Forelimb muscle (tissue), 1 donor: ENCODE measurements at regions not wholly inside any gene's neighbourhood (a gene's known extent, or its start where the extent isn't known, plus 50 kb on each side); places are given as distances from the start of the nearest gene placed in this dataset.

Experiments used
- DNase-seq: peaks from one replicate; pipeline ENCODE4 v3.0.0-alpha.2; 2013; ENCODE audit warnings: low read depth

GRCh38 chr5:10876006-10876744, 115.1 kb upstream of the DAP start:
- DNase-seq: no peak

GRCh38 chr5:10875201-10875768, 114.3 kb upstream of the DAP start:
- DNase-seq: no peak

GRCh38 chr5:10874541-10874940, 113.5 kb upstream of the DAP start:
- DNase-seq: no peak

DNA sequence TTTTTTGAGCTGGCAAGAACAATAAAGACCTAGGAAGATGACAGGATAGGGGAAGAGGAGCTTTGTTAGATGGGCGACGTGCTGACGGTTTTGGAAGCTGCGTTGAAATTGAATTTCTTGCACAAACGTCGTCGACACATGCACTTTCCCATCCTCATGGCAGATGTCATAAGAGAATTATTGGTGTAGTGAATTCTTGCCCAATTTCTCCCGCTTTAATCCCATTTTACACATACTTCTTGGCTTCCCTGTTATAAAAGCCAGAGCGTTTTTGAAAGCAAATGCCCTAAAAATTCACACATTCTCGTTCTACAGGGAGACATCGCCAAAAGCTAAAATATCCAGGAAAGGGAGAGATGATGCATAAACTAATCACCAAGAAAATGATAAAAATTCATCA, 109.8 kb upstream of the DAP start:
- DNase-seq: no peak

DNA sequence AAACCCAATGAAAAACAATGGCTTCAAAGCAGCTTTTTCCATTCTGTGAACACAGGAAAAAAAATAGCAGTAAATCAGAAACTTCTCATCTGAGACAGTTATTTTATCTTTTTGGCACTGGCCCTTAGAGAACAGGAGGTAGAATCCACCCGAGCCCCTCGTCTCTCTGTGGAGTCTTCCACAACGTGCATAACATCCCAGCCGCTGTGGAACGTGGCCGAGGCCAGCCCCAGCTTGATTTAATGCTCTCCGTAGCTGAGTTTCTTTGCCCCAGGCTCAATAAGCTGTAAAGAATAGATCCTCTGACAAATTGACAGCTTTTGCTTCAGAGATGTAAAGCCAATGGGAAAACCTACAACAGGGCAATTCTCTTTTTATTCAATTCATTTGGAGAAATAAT, 107.9 kb upstream of the DAP start:
- DNase-seq: no peak

GRCh38 chr5:10867389-10868303, 106.6 kb upstream of the DAP start:
- no peak for DNase-seq

- DNase-seq: no peak
Observed at GRCh38 chr5:10866913-10867312, 105.9 kb upstream of the DAP start.

DNA sequence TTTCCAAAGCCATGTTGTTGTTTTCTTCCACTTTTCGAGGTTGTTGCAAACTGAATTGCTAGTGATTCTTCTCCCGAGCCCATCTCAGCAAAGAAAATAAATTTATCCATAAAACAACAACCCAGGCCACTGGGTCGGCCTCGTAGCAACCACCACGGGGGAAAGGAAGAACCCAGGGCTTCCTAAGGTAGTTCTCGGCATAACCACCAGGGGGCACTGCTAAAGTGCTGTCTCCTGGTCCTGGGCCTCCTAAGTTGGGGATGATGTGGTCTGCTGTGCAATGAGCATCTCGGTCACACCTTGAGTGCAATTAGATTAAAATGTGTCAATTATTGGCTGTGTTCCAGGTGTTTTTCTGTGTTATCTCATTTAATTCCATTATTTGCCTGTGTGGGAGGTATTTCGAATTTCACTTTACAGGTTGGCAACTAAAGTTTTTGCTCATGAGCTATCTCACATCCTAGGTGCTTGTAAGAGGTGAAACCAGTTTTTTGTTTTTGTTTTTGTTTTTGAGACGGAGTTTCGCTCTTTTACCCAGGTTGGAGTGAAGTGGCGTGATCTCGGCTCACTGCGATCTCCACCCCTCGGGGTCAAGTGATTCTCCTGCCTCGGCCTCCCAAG, 102.8 kb upstream of the DAP start:
- DNase-seq: no peak

DNA sequence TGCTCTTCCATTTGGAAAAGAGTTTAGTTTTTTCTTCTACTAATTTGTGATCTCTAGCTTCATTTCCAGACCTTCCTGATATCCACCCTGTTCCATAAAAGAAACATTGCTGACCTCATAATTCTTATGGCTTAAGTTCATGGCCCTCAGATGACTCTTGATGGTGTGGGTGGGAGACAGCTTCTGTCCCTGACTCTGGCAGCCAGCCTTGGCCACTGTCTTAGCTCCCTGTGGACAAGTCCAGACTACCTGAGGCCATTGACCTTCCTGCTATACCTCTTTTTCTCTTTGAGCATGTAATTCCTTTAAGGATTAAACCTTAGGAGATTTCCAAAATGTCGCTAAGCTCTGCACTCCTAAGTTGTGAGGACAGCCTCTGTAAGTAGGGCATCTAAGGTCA, 101.1 kb upstream of the DAP start:
- no peak for DNase-seq

DNA sequence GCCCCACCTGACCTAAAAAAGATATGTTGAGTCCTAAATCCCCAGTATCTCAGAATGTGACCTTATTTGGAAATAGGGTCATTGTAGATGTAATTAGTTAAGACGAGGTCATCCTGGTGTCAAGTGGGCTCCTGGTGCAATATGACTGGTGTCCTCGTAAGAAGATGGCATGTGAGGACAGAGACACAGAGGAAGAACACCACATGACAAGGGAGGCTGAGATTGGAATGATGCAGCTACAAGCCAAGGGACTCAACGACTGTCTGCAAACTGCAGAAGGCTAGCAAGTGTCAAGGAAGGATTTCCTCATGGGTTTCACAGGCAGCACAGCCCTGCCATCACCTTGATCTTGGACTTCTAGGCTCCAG, 100.4 kb upstream of the DAP start:
- DNase-seq: no peak

- no peak for DNase-seq
Observed at GRCh38 chr5:10860645-10861422, 99.8 kb upstream of the DAP start.

DNA sequence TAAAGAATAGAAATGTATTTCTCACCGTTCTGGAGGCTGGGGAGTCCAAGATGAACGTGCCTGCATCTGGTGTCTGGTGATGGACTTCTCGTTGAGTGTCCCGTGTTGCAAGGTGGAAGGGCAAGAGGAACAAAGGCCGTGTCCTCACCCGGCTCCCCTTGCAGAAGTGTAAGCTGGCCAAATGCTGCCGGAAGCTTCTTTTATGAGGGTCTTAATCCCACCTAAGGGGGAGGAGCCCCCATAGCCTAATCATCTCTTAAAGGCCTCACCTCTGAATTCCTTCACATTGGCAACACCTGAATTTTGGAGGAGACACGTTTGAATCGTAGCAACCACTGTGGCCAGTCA, 99.1 kb upstream of the DAP start:
- DNase-seq: no peak

DNA sequence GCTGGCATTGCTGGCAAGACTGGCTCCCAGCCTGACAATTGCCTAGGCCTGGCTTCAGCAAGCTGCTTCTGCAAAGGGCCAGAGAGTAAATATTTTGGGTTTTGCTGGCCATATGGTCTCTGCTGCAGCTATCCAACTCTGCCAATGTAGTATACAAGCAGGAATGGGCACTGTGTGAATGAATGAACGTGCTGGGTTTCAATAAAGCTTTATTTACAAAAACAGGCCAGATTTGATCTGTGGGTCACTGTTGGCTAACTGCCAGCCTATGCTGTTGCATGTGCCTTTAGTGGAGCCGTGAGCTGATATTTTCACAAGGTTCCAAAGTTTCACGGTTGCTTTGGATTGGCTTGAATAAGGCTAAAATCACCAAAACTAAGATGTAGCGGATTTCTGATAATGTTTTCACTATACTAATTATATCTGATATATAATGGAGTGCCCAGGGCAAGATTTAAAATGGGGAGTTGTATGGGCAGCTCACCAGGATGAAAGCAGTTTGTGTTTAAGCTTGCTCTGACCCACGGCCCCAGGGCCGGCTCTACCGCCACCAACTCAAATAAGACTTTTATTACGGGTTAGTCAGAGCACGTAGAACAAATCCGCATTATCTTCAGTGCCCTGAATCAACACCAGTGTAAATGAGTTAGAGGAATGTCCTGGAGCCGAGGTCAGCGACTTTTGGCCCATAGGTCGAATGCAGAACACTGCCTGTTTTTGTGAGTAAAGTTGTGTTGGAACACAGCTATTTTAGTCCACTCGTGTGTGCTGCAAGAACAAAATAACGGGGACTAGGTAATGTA, 98.6 kb upstream of the DAP start:
- DNase-seq: no peak

DNA sequence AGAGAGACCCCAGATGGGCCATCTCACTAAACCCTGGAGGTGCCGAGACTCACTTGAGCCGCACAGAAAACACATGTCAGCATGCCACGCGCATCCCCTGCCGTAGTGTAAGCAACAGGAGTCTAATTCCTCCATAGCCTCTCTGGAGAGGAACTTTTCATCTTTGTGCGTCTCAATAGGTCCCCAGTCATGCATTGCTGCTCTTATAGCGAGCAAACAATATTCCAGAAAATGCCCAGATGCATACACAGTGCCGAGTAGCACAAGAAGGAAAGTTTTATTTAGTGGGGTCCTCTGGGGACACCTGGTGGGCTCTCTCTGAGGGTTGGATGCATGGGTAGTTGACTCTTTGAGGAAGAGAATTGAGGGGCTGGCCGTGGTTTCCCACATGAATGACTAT, 97.9 kb upstream of the DAP start:
- DNase-seq: no peak

DNA sequence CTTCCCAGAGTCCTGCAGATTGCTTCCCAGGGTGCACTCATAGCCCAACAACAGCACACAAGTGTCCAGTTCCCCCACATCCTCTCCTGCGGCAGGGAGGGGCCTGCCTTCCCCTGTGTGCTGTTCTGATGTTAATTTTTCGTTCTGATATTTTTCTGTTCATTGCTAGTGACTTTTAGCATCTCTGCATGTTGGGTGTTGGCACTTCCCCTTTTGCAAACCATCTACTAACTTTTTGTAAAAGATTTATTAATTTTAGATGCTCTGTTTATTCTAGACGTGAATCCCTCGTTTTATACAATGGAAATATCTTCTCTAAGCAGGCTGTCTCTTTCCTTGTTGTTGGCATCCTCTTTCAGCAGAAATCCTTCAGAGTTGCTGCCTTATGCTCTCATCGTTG, 97.3 kb upstream of the DAP start:
- DNase-seq: no peak

DNA sequence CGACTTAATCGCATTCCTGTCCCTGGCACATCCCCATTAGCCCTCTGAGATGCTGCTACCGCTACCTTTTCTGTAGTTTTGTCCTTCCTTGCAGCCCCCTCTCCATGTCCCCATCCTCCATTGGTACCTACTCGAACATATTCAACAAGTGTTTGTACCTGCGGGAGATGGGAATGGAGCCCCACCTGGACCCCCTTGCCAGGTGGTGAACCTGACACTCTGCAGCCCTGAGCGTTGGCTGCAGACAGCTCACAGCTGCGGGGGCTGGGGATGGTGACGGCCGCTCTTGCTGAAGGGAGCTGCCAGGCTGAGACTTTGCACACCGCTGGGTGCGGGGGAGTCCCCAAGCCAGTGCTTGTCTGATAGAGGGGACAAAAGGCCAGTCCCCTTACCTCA, 96.3 kb upstream of the DAP start:
- no peak for DNase-seq

DNA sequence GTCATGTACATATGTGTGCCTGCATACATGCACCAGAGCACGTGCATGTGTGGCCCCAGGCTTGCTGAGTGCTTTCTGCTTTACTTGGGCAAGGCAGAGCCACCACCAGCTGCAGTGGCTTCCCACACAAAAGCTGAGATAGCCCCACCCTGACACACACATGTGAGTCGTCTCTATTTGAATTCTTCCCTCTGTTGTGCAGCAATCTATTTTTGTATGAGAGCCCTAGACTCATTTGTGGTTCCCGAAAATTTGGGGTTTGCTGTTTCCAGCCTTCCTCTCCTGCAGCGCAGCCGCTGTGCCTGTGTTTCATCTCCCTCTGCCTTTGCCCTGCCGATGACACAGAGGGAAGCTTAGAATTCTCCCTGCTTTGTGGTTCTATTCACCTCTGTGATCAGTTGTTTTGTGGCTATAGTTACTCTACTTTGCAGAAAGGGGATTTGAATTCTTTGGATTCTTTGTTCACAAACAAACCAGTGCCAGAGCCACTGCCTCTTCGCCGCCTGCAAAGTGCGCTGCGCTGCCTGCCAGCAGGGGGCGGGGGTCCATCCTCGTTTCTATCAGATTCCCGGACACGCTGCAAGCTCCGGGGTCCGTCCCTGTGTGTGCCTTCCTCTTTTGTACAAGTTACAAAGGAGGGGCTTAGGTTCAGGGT, 95.8 kb upstream of the DAP start:
- no peak for DNase-seq

DNA sequence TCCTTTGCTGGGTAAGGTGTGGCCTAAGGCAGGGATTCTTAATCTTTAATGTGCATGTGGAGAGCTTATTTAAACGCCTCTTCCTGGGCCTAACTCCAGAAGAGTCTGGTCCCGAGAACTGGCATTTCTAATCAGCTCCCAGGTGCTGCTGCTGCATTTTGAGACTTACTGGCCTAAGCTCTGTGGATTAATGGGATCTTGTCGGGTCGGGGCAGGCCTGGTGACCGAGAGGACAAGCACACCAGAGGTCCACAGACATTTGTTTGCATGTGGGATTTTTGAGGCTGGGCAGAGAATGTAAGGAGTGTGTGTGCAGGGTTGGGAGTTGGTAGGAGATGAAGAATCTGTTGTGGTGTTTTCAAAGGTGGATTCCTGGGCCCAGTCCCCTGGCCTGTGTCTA, 95.0 kb upstream of the DAP start:
- DNase-seq: no peak

- no peak for DNase-seq
Observed at GRCh38 chr5:10854506-10855277, 93.7 kb upstream of the DAP start.

- no peak for DNase-seq
Observed at GRCh38 chr5:10853154-10853553, 92.1 kb upstream of the DAP start.
